ENCODE measurements at regions not wholly inside any gene's neighbourhood (a gene's known extent, or its start where the extent isn't known, plus 50 kb on each side); places are given as distances from the start of the nearest gene placed in this dataset.
A peak's percentile ranks its signal among the peaks of the same experiment; 100 is the strongest.

DNA sequence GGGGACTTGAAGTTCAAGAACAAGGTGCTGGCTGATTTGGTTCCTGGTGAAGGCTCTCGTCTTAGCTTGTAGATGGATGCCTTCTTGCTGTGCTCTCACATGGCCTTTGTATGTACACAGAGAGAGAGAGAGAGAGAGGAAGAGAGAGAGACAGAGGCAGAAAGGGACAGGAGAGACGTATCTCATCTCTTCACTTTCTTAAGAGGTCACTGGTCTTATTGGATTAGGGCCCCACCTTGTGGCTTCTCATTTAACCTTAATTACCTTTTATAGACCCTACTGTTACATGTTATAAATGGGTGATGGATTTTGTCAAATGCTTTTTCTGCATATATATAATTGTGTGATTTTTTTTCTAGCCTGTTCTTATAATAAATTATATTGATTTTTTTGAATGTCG is 1444.2 kb downstream of the ADGRL3 start:
- Histone ChIP-seq H3K9me3 (ENCODE audit: control insufficient read depth, low read depth, low read length) (no peaks in the 10 kb centered on the region), H2AK5ac (ENCODE audit: insufficient read length, low read length) (no peak overlapping the region), H4K5ac (ENCODE audit: insufficient read length, low read depth, low read length) (no peak overlapping the region), H3K27ac (ENCODE audit: insufficient read length, low read depth, low read length) (no peak overlapping the region), H2BK5ac (ENCODE audit: insufficient read length, low read length) (no peak overlapping the region), H4K91ac (ENCODE audit: insufficient read length, low read depth, low read length) (no peak overlapping the region), H3K23ac (ENCODE audit: insufficient read length, low read depth, low read length) (no peak overlapping the region), H4K20me1 (ENCODE audit: control insufficient read depth, insufficient read depth, insufficient read length) (no peaks in the 10 kb centered on the region), H3K14ac (ENCODE audit: insufficient read depth, low read length) (no peak overlapping the region), H3K79me2 (ENCODE audit: insufficient read depth, low read length) (no peaks in the 10 kb centered on the region), H3K4me2 (ENCODE audit: insufficient read depth, insufficient read length, low read length) (no peak overlapping the region), H3K9ac (ENCODE audit: extremely low read depth, insufficient read length, low read length) (no peak overlapping the region), H3K56ac (ENCODE audit: insufficient read length, low read depth, low read length) (no peak overlapping the region), H3K23me2 (ENCODE audit: insufficient read length, low read depth, low read length, poor library complexity, severe bottlenecking) (no peaks in the 10 kb centered on the region), H4K8ac (replicated peaks; ENCODE audit: insufficient read length, low read depth, low read length) (no peak overlapping the region), H3K4me1 (ENCODE audit: insufficient read depth, low read length) (no peaks in the 10 kb centered on the region), H2AFZ (ENCODE audit: low read length) (no peak overlapping the region), H2BK12ac (ENCODE audit: insufficient read length, low read depth, low read length) (no peak overlapping the region), H3K4ac (ENCODE audit: low read depth, low read length) (no peak overlapping the region), H3K79me1 (ENCODE audit: insufficient read depth, low read depth, low read length, poor library complexity, severe bottlenecking) (no peaks in the 10 kb centered on the region), H3T11ph (ENCODE audit: low read length) (no peak overlapping the region), H2BK120ac (ENCODE audit: low read depth, low read length, poor library complexity, severe bottlenecking) (no peak overlapping the region), H3K18ac (ENCODE audit: insufficient read length, low read depth, low read length) (no peak overlapping the region), H2BK15ac (ENCODE audit: low read depth, low read length) (no peak overlapping the region), H3K27me3 (ENCODE audit: insufficient read depth, low read length) (no peaks in the 10 kb centered on the region), H2BK20ac (ENCODE audit: low read depth, low read length, poor library complexity, severe bottlenecking) (no peak overlapping the region)
- no CpG with 5 or more reads among the region's 3 CpGs for WGBS (ENCODE audit: extremely low coverage, insufficient read length, low lambda C conversion rate)
- no peak overlapping the region for H3K27ac Mint-ChIP-seq
- H3K36me3 Mint-ChIP-seq (ENCODE audit: insufficient read depth in 1 of 3, low read depth in 3 of 3): no peaks in the 10 kb centered on the region
- peak; percentile 27 for DNase-seq
- H3K4me1 Mint-ChIP-seq: no peaks in the 10 kb centered on the region; a peak in 1 of 4 replicates
- no peaks in the 10 kb centered on the region for H3K9me3 Mint-ChIP-seq
- H3K27me3 Mint-ChIP-seq (ENCODE audit: low read depth): no peaks in the 10 kb centered on the region
- TF ChIP-seq, protein P1, sequence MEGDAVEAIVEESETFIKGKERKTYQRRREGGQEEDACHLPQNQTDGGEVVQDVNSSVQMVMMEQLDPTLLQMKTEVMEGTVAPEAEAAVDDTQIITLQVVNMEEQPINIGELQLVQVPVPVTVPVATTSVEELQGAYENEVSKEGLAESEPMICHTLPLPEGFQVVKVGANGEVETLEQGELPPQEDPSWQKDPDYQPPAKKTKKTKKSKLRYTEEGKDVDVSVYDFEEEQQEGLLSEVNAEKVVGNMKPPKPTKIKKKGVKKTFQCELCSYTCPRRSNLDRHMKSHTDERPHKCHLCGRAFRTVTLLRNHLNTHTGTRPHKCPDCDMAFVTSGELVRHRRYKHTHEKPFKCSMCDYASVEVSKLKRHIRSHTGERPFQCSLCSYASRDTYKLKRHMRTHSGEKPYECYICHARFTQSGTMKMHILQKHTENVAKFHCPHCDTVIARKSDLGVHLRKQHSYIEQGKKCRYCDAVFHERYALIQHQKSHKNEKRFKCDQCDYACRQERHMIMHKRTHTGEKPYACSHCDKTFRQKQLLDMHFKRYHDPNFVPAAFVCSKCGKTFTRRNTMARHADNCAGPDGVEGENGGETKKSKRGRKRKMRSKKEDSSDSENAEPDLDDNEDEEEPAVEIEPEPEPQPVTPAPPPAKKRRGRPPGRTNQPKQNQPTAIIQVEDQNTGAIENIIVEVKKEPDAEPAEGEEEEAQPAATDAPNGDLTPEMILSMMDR (conservative IDR thresholded peaks at IDR 0.05): peak; percentile 75
- H3K4me3 Mint-ChIP-seq: no peak overlapping the region

All from H9 (cell line).